Peyer's patch (tissue), 4 donors: ENCODE measurements at regions not wholly inside any gene's neighbourhood (a gene's known extent, or its start where the extent isn't known, plus 50 kb on each side); places are given as distances from the start of the nearest gene placed in this dataset.
A peak's percentile ranks its signal among the peaks of the same experiment; 100 is the strongest.
"Not testable (repeated sequence)": the region's sequence is repeated elsewhere in the genome, so short reads cannot be mapped to it uniquely, and the experiment has no call there.

ENCODE experiments used
- DNase-seq, 3 donors: peaks; one replicate each; pipeline ENCODE4 v3.0.0-alpha.2; 2017 to 2019
- H3K27ac ChIP-seq, 4 donors: fragments of 200-600 bp; sonication (generic); one replicate each; pipeline ENCODE4 v1.5.1; 2016 to 2019
- H3K27me3 ChIP-seq, 2 donors: fragments of 200-600 bp; sonication (generic); one replicate each; pipeline ENCODE4 v1.5.1; 2019
- H3K36me3 ChIP-seq, 3 donors: fragments of 200-600 bp; sonication (generic); one replicate each; pipeline ENCODE4 v1.5.1; 2016 to 2019
- H3K4me1 ChIP-seq, 4 donors: fragments of 200-600 bp; sonication (generic); one replicate each; pipeline ENCODE4 v1.5.1; 2016 to 2019
- H3K4me3 ChIP-seq, 4 donors: fragments of 200-600 bp; sonication (generic); 1 replicate in 3 of 4; 2 replicates in 1 of 4; pipeline ENCODE4 v1.5.1; 2016 to 2019; ENCODE audit warnings: mild to moderate bottlenecking in 1 of 4
- H3K9me3 ChIP-seq, 4 donors: fragments of 200-600 bp; sonication (generic); one replicate each; pipeline ENCODE4 v1.5.1; 2016 to 2019; ENCODE audit warnings: mild to moderate bottlenecking in 1 of 4
- POLR2A ChIP-seq, 2 donors: fragments of 450-650 bp; IDR thresholded peaks; one replicate each; pipeline ENCODE4 v1.5.1; 2017; ENCODE audit warnings: antibody characterized with exemption in 2 of 2, mild to moderate bottlenecking in 2 of 2, moderate library complexity in 2 of 2
- TF ChIP-seq, protein P1 (sequence below), 6 experiments: fragments of 450-650 bp in 4 of 6; fragments of 200-600 bp in 2 of 6; sonication (generic) in 1 of 6; IDR thresholded peaks; one replicate each; pipeline ENCODE4 v1.5.1; 2017 to 2019; ENCODE audit warnings: antibody characterized with exemption in 6 of 6, mild to moderate bottlenecking in 3 of 6, moderate library complexity in 1 of 6

DNA sequence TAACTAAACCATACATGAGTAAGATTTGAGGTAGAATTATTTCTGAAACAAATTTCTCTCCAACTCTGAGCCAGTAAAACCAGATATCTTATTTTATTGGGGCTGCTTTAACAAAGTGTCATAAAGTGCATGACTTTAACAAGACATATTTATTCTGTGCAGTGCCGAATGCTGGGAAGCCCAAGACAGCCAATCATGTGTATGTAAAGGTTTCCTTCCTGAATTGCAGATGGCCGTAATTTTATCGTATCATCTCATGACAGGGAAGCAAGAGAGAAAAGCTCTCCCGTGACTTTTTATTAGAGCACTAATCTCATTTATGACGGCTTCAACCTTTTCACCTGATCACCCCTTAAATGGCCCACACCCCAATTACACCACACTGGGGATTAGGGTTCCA lies 777.9 kb downstream of the TMEM121 start:
- no peak overlapping the region for H3K27ac ChIP-seq
- no peak for TF ChIP-seq POLR2A (IDR thresholded peaks at IDR 0.05)
- TF ChIP-seq, protein P1, sequence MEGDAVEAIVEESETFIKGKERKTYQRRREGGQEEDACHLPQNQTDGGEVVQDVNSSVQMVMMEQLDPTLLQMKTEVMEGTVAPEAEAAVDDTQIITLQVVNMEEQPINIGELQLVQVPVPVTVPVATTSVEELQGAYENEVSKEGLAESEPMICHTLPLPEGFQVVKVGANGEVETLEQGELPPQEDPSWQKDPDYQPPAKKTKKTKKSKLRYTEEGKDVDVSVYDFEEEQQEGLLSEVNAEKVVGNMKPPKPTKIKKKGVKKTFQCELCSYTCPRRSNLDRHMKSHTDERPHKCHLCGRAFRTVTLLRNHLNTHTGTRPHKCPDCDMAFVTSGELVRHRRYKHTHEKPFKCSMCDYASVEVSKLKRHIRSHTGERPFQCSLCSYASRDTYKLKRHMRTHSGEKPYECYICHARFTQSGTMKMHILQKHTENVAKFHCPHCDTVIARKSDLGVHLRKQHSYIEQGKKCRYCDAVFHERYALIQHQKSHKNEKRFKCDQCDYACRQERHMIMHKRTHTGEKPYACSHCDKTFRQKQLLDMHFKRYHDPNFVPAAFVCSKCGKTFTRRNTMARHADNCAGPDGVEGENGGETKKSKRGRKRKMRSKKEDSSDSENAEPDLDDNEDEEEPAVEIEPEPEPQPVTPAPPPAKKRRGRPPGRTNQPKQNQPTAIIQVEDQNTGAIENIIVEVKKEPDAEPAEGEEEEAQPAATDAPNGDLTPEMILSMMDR (IDR thresholded peaks at IDR 0.05) = no peak
- DNase-seq = no peak
- peaks cover 0 to 4% (median 0%) of the 10 kb centered on the region in 4 donors for H3K9me3 ChIP-seq
- no peaks in the 10 kb centered on the region for H3K27me3 ChIP-seq
- H3K4me3 ChIP-seq = no peak overlapping the region
- no peaks in the 10 kb centered on the region for H3K4me1 ChIP-seq
- no peaks in the 10 kb centered on the region for H3K36me3 ChIP-seq

GRCh38 chr14:106308839-106309389 lies 782.5 kb downstream of the TMEM121 start:
- H3K4me3 ChIP-seq = no peak overlapping the region
- H3K36me3 ChIP-seq = no peaks in the 10 kb centered on the region
- no peaks in the 10 kb centered on the region for H3K4me1 ChIP-seq
- peaks cover 0 to 4% (median 0%) of the 10 kb centered on the region in 4 donors for H3K9me3 ChIP-seq
- peak in 2 of 3 donors; percentile 51 to 68 for DNase-seq
- no peak overlapping the region for H3K27ac ChIP-seq
- TF ChIP-seq, protein P1 (IDR thresholded peaks at IDR 0.05) = peak; percentile 27 to 70 (median 49)
- no peak for TF ChIP-seq POLR2A (IDR thresholded peaks at IDR 0.05)
- H3K27me3 ChIP-seq = no peaks in the 10 kb centered on the region

DNA sequence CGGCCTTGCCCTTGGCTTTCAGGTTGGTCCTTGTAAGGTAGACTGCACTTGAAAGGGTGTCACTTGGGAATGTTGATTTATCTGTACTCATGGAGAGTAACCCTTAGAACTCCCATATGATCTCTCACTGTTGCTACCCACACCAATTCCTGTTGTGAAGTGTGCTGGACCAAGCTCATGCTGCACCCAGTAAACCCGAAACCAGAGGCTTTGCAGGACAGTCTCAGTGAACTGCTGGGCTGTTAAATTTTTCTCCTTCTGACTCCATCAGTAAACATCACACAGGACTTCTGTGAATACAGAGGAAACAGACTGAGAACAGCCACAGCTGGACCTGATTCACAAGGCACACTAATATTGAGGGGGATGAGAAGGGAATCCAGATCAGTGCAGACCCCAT lies 783.0 kb downstream of the TMEM121 start:
- no peaks in the 10 kb centered on the region for H3K4me1 ChIP-seq
- H3K27me3 ChIP-seq = no peaks in the 10 kb centered on the region
- H3K4me3 ChIP-seq = no peak overlapping the region
- DNase-seq = no peak
- H3K27ac ChIP-seq = no peak overlapping the region
- no peaks in the 10 kb centered on the region for H3K36me3 ChIP-seq
- TF ChIP-seq, protein P1 (IDR thresholded peaks at IDR 0.05) = no peak
- no peak for TF ChIP-seq POLR2A (IDR thresholded peaks at IDR 0.05)
- H3K9me3 ChIP-seq = peaks cover 0 to 4% (median 0%) of the 10 kb centered on the region in 4 donors

GRCh38 chr14:106315436-106315835 lies 789.1 kb downstream of the TMEM121 start:
- H3K27me3 ChIP-seq = no peaks in the 10 kb centered on the region

DNA sequence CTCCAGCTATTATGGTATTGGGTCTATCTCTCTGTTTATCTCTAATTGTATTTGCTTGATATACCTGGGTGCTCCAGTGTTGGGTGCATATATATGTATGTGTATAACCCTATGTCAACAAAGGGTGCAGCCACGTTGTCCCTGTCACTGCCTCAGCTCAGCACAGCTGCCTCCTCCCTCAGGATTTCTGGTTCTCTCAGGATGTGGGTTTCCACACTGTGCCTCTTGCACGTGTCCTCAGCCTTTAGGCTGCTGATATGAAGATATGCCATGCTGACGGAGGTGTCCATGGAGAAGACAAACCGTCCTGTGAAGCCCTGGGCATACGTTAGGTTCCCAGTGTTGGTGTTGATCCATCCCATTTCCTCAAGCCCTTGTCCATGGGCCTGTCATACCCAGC lies 791.2 kb downstream of the TMEM121 start:
- no peaks in the 10 kb centered on the region for H3K36me3 ChIP-seq
- H3K27ac ChIP-seq = no peak overlapping the region
- H3K4me1 ChIP-seq = no peaks in the 10 kb centered on the region
- H3K4me3 ChIP-seq = no peak overlapping the region
- H3K9me3 ChIP-seq = no peaks in the 10 kb centered on the region
- no peaks in the 10 kb centered on the region for H3K27me3 ChIP-seq
- TF ChIP-seq, protein P1 (IDR thresholded peaks at IDR 0.05) = no peak
- no peak for TF ChIP-seq POLR2A (IDR thresholded peaks at IDR 0.05)
- DNase-seq = no peak

More at GRCh38 chr14:106315436-106315835, 789.1 kb downstream of the TMEM121 start:
- DNase-seq = no peak
- Histone ChIP-seq H3K36me3 (no peaks in the 10 kb centered on the region), H3K9me3 (no peaks in the 10 kb centered on the region), H3K4me1 (no peaks in the 10 kb centered on the region), H3K4me3 (no peak overlapping the region), H3K27ac (no peak overlapping the region)
- TF ChIP-seq, protein P1 (IDR thresholded peaks at IDR 0.05) = no peak
- TF ChIP-seq POLR2A (IDR thresholded peaks at IDR 0.05) = no peak

DNA sequence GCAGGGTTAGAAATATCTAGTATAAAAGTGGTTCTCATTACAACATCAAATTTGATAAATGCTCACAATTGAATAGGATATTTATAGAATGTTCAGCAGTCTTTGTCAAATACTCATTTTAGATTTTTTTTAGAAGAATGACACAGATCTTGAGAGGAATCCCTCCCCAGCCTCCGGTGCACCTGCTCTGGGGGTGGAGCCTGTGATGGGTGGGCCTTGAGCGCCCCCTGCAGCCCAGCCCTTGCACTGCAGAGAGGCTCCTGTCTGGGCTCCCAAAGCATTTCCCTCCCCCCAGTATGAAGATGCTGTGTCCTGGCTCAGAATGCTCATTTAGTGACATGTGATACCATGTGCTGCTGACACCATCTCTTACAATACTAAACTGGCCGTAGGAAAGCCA lies 792.3 kb downstream of the TMEM121 start:
- H3K9me3 ChIP-seq = no peaks in the 10 kb centered on the region
- no peaks in the 10 kb centered on the region for H3K27me3 ChIP-seq
- no peaks in the 10 kb centered on the region for H3K4me1 ChIP-seq
- peak in 2 of 3 donors; percentile 52 to 54 for DNase-seq
- H3K27ac ChIP-seq = no peak overlapping the region
- H3K4me3 ChIP-seq = no peak overlapping the region
- no peak for TF ChIP-seq POLR2A (IDR thresholded peaks at IDR 0.05)
- TF ChIP-seq, protein P1 (IDR thresholded peaks at IDR 0.05) = peak in 3 of 6 experiments; percentile 6 to 42 (median 33)
- H3K36me3 ChIP-seq = no peaks in the 10 kb centered on the region

DNA sequence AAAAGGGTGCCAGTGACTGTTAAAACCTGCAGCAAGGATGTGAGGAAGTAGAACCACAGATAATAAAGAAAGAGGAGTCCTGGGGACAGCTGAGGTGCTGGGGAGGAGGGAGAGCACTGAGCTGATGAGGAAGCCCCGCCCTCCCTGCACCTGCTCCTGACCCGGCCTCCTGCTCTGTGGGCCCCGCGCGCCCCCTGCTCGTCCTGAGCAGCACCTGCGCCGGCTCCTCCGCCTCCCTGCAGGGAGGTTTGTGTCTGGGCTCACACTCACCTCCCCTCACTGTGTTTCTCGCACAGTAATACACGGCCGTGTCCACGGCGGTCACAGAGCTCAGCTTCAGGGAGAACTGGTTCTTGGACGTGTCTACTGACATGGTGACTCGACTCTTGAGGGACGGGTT lies 797.6 kb downstream of the TMEM121 start:
- H3K4me3 ChIP-seq, H3K4me1 ChIP-seq, H3K36me3 ChIP-seq, H3K9me3 ChIP-seq, H3K27ac ChIP-seq, H3K27me3 ChIP-seq: not testable (repeated sequence)
- DNase-seq = peak in 2 of 3 donors; percentile 32 to 66
